ENCODE measurements at regions not wholly inside any gene's neighbourhood (a gene's known extent, or its start where the extent isn't known, plus 50 kb on each side); places are given as distances from the start of the nearest gene placed in this dataset.

GRCh38 chr7:107907-108306, 84.5 kb upstream of the FAM20C start:
- Histone ChIP-seq H2AFZ (ENCODE audit: low read depth, low read length, poor library complexity, severe bottlenecking) (no peak overlapping the region), H3K36me3 (ENCODE audit: control insufficient read depth in 1 of 2, insufficient read depth in 2 of 2, low read length in 2 of 2) (no peaks in the 10 kb centered on the region), H3K4me3 (replicated peaks in 1 of 2; ENCODE audit: low read depth in 1 of 2, low read length in 2 of 2) (no peak overlapping the region), H3K9me3 (ENCODE audit: control insufficient read depth in 1 of 2, insufficient read depth in 1 of 2, low read depth in 1 of 2, low read length in 2 of 2) (peaks cover 0 to 4% of the 10 kb centered on the region in 2 experiments; a peak in 1 of 4 replicates), H3K79me2 (ENCODE audit: insufficient read depth, low read length) (no peaks in the 10 kb centered on the region), H4K20me1 (ENCODE audit: insufficient read depth) (no peaks in the 10 kb centered on the region), H3K9ac (ENCODE audit: low read length) (no peak overlapping the region), H3K4me1 (ENCODE audit: control insufficient read depth in 1 of 2, insufficient read depth in 2 of 2, low read length in 2 of 2) (no peaks in the 10 kb centered on the region), H3K27ac (ENCODE audit: low read depth, low read length) (no peak overlapping the region), H3K4me2 (ENCODE audit: low read length) (no peak overlapping the region), H3K27me3 (ENCODE audit: insufficient read depth, low read length) (peaks cover 20% of the 10 kb centered on the region), H3K9me2 (ENCODE audit: insufficient read depth) (no peaks in the 10 kb centered on the region)
- BruUV-seq (replicated peaks): no TSS peak
- RAD21 ChIA-PET (ENCODE audit: low non-redundant PET in 1 of 2, low total read pairs in 2 of 2, uncharacterized antibody in 2 of 2, unreplicated experiment in 2 of 2): no interaction called here
- DNase-seq (ENCODE audit: low read depth, low spot score) (no peak), ATAC-seq (no peak)
- TF ChIP-seq CBX3 (IDR thresholded peaks at IDR 0.05; ENCODE audit: low read depth): no peak
- TF ChIP-seq ZNF274 (IDR thresholded peaks at IDR 0.05; ENCODE audit: low read depth, low read length): no peak
- no peak for TF ChIP-seq MAX (IDR thresholded peaks at IDR 0.05)
- no peak for TF ChIP-seq EZH2phosphoT487 (IDR thresholded peaks at IDR 0.05; ENCODE audit: borderline replicate concordance)
- TF ChIP-seq CEBPB (IDR thresholded peaks at IDR 0.05; ENCODE audit: low read depth): no peak
- no peak for TF ChIP-seq SIN3A (IDR thresholded peaks at IDR 0.05; ENCODE audit: low read depth)
- TF ChIP-seq POLR2A (IDR thresholded peaks at IDR 0.05; ENCODE audit: borderline replicate concordance, extremely low read depth, insufficient read depth, insufficient read length): no peak
- no peak for TF ChIP-seq POLR2AphosphoS5 (IDR thresholded peaks at IDR 0.05; ENCODE audit: low read depth, low read length)
- TF ChIP-seq FOSL1 (IDR thresholded peaks at IDR 0.05; ENCODE audit: low read depth): no peak
- TF ChIP-seq JUND (IDR thresholded peaks at IDR 0.05): no peak
- no peak for TF ChIP-seq CTCF (IDR thresholded peaks at IDR 0.05 in 2 of 3, conservative IDR thresholded peaks at IDR 0.05 in 1 of 3; ENCODE audit: borderline replicate concordance in 1 of 3, insufficient read depth in 1 of 3, low read depth in 2 of 3, low read length in 2 of 3)
- TF ChIP-seq YY1 (IDR thresholded peaks at IDR 0.05; ENCODE audit: extremely low read depth, insufficient replicate concordance, low read depth, low read length): no peak
- TF ChIP-seq EZH2 (IDR thresholded peaks at IDR 0.05): no peak
- TF ChIP-seq ELF1 (IDR thresholded peaks at IDR 0.05; ENCODE audit: borderline replicate concordance, low read depth): no peak
- no peak for TF ChIP-seq ZFX (IDR thresholded peaks at IDR 0.05)
- no peak for TF ChIP-seq REST (IDR thresholded peaks at IDR 0.05; ENCODE audit: low read depth)
- TF ChIP-seq ZBTB33 (IDR thresholded peaks at IDR 0.05; ENCODE audit: extremely low read depth, insufficient replicate concordance, low read length): no peak
- no peak for TF ChIP-seq SP1 (IDR thresholded peaks at IDR 0.05; ENCODE audit: low read depth)
- intact Hi-C loops (cut with micrococcal nuclease): no loop called here
- POLR2A ChIA-PET: no interaction called here
- CTCF ChIA-PET: no interaction called here
